H9 (cell line): ENCODE measurements at regions not wholly inside any gene's neighbourhood (a gene's known extent, or its start where the extent isn't known, plus 50 kb on each side); places are given as distances from the start of the nearest gene placed in this dataset.

Experiments used
- DNase-seq: peaks from one replicate; pipeline ENCODE4 v3.0.0-alpha.2; 2017
- H2AFZ ChIP-seq: one replicate; pipeline ENCODE4 v1.6.1; 2013; ENCODE audit warnings: mild to moderate bottlenecking, low read length, control low read depth, moderate library complexity
- H2AK5ac ChIP-seq: 2 replicates; pipeline ENCODE4 v1.6.1; 2013; ENCODE audit warnings: low read length, control low read depth, mixed read lengths; ENCODE audit not compliant: insufficient read length
- H2BK120ac ChIP-seq: one replicate; pipeline ENCODE4 v1.6.1; 2013; ENCODE audit warnings: low read depth, mild to moderate bottlenecking, low read length, control low read depth, inconsistent platforms; ENCODE audit not compliant: poor library complexity, severe bottlenecking
- H2BK12ac ChIP-seq: 2 replicates; pipeline ENCODE4 v1.6.1; 2013; ENCODE audit warnings: low read length, control low read depth, mixed read lengths, low read depth; ENCODE audit not compliant: insufficient read length
- H2BK15ac ChIP-seq: 2 replicates; pipeline ENCODE4 v1.6.1; 2013; ENCODE audit warnings: low read depth, low read length, control low read depth
- H2BK20ac ChIP-seq: one replicate; pipeline ENCODE4 v1.6.1; 2013; ENCODE audit warnings: low read depth, mild to moderate bottlenecking, low read length, control low read depth, inconsistent platforms; ENCODE audit not compliant: poor library complexity, severe bottlenecking
- H2BK5ac ChIP-seq: 2 replicates; pipeline ENCODE4 v1.6.1; 2013; ENCODE audit warnings: low read length, control low read depth, mixed read lengths; ENCODE audit not compliant: insufficient read length
- H3K14ac ChIP-seq: 2 replicates; pipeline ENCODE4 v1.6.1; 2013; ENCODE audit warnings: low read length, control low read depth; ENCODE audit not compliant: insufficient read depth
- H3K18ac ChIP-seq: 2 replicates; pipeline ENCODE4 v1.6.1; 2013; ENCODE audit warnings: low read depth, mild to moderate bottlenecking, mixed read lengths, low read length, control low read depth; ENCODE audit not compliant: insufficient read length
- H3K23ac ChIP-seq: 2 replicates; pipeline ENCODE4 v1.6.1; 2013; ENCODE audit warnings: low read length, control low read depth, mixed read lengths, low read depth; ENCODE audit not compliant: insufficient read length
- H3K23me2 ChIP-seq: 2 replicates; pipeline ENCODE4 v1.6.1; 2013; ENCODE audit warnings: low read depth, mild to moderate bottlenecking, mixed read lengths, low read length, control low read depth; ENCODE audit not compliant: insufficient read length, poor library complexity, severe bottlenecking
- H3K27ac ChIP-seq: 2 replicates; pipeline ENCODE4 v1.5.1; 2013; ENCODE audit warnings: low read length, control low read depth, mixed read lengths, low read depth; ENCODE audit not compliant: insufficient read length
- H3K27me3 ChIP-seq: 2 replicates; pipeline ENCODE4 v1.6.1; 2013; ENCODE audit warnings: low read length, control low read depth, inconsistent platforms; ENCODE audit not compliant: insufficient read depth
- H3K4ac ChIP-seq: 2 replicates; pipeline ENCODE4 v1.6.1; 2013; ENCODE audit warnings: low read depth, mild to moderate bottlenecking, control low read depth, inconsistent platforms, low read length, moderate library complexity
- H3K4me1 ChIP-seq: 2 replicates; pipeline ENCODE4 v1.6.1; 2013; ENCODE audit warnings: low read length, control low read depth, inconsistent platforms; ENCODE audit not compliant: insufficient read depth
- H3K4me2 ChIP-seq: 2 replicates; pipeline ENCODE4 v1.6.1; 2013; ENCODE audit warnings: low read length, control low read depth, mixed read lengths; ENCODE audit not compliant: insufficient read length, insufficient read depth
- H3K56ac ChIP-seq: 2 replicates; pipeline ENCODE4 v1.6.1; 2013; ENCODE audit warnings: low read depth, mild to moderate bottlenecking, mixed read lengths, low read length, control low read depth; ENCODE audit not compliant: insufficient read length
- H3K79me1 ChIP-seq: 2 replicates; pipeline ENCODE4 v1.6.1; 2013; ENCODE audit warnings: low read depth, mild to moderate bottlenecking, moderate library complexity, low read length, control low read depth, inconsistent platforms; ENCODE audit not compliant: insufficient read depth, poor library complexity, severe bottlenecking
- H3K79me2 ChIP-seq: 2 replicates; pipeline ENCODE4 v1.6.1; 2013; ENCODE audit warnings: low read length, control low read depth, inconsistent platforms; ENCODE audit not compliant: insufficient read depth
- H3K9ac ChIP-seq: 2 replicates; pipeline ENCODE4 v1.6.1; 2013; ENCODE audit warnings: low read length, control low read depth, mixed read lengths; ENCODE audit not compliant: insufficient read length; ENCODE audit errors: extremely low read depth
- H3K9me3 ChIP-seq: one replicate; pipeline ENCODE4 v1.6.1; 2013; ENCODE audit warnings: low read depth, low read length, inconsistent platforms; ENCODE audit not compliant: control insufficient read depth
- H3T11ph ChIP-seq: one replicate; pipeline ENCODE4 v1.6.1; 2013; ENCODE audit warnings: mild to moderate bottlenecking, low read length, control low read depth, inconsistent platforms
- H4K20me1 ChIP-seq: one replicate; pipeline ENCODE4 v1.6.1; 2013; ENCODE audit not compliant: control insufficient read depth, insufficient read length, insufficient read depth
- H4K5ac ChIP-seq: 2 replicates; pipeline ENCODE4 v1.6.1; 2013; ENCODE audit warnings: low read depth, mild to moderate bottlenecking, mixed read lengths, low read length, control low read depth; ENCODE audit not compliant: insufficient read length
- H4K8ac ChIP-seq: replicated peaks from 2 replicates; pipeline ENCODE4 v1.6.1; 2013; ENCODE audit warnings: low read length, control low read depth, mixed read lengths, low read depth; ENCODE audit not compliant: insufficient read length
- H4K91ac ChIP-seq: 2 replicates; pipeline ENCODE4 v1.6.1; 2013; ENCODE audit warnings: low read depth, mild to moderate bottlenecking, moderate library complexity, mixed read lengths, low read length, control low read depth; ENCODE audit not compliant: insufficient read length
- H3K27ac Mint-ChIP-seq, 3 experiments: 2 replicates in 2 of 3; 3 replicates in 1 of 3; pipeline ENCODE4 v1.8.0; 2020 to 2021; ENCODE audit warnings: mixed read lengths in 3 of 3, mild to moderate bottlenecking in 1 of 3, moderate library complexity in 1 of 3
- H3K27me3 Mint-ChIP-seq: 2 replicates; pipeline ENCODE4 v1.8.0; 2021; ENCODE audit warnings: low read depth, mild to moderate bottlenecking, moderate library complexity, mixed read lengths
- H3K36me3 Mint-ChIP-seq, 3 experiments: 2 replicates in 2 of 3; 3 replicates in 1 of 3; pipeline ENCODE4 v1.8.0; 2020 to 2021; ENCODE audit warnings: low read depth in 3 of 3, mixed read lengths in 3 of 3; ENCODE audit not compliant: insufficient read depth in 1 of 3
- H3K4me1 Mint-ChIP-seq, 2 experiments: 2 replicates each; pipeline ENCODE4 v1.8.0; 2020; ENCODE audit warnings: mixed read lengths in 2 of 2
- H3K4me3 Mint-ChIP-seq, 2 experiments: 2 replicates in 1 of 2; 3 replicates in 1 of 2; pipeline ENCODE4 v1.8.0; 2020 to 2021; ENCODE audit warnings: mild to moderate bottlenecking in 2 of 2, mixed read lengths in 2 of 2, moderate library complexity in 1 of 2
- H3K9me3 Mint-ChIP-seq, 2 experiments: 2 replicates in 1 of 2; 3 replicates in 1 of 2; pipeline ENCODE4 v1.8.0; 2020; ENCODE audit warnings: mild to moderate bottlenecking in 2 of 2, mixed read lengths in 2 of 2, moderate library complexity in 1 of 2
- WGBS: extraction: QIAGEN DNeasy Blood & Tissue Kit; methylation state at CpG from one replicate; pipeline ENCODE4 v1.1.7; 2013; ENCODE audit warnings: missing lambda C conversion rate, low lambda C conversion rate, mixed read lengths; ENCODE audit not compliant: insufficient read length; ENCODE audit errors: extremely low coverage; 5-methylcytosine and 5-hydroxymethylcytosine counted together
- TF ChIP-seq, protein P1 (sequence below): fragments of 200-600 bp; sonication (generic); conservative IDR thresholded peaks from 3 replicates; pipeline ENCODE4 v1.8.0; 2021; ENCODE audit warnings: antibody characterized with exemption, mild to moderate bottlenecking

DNA sequence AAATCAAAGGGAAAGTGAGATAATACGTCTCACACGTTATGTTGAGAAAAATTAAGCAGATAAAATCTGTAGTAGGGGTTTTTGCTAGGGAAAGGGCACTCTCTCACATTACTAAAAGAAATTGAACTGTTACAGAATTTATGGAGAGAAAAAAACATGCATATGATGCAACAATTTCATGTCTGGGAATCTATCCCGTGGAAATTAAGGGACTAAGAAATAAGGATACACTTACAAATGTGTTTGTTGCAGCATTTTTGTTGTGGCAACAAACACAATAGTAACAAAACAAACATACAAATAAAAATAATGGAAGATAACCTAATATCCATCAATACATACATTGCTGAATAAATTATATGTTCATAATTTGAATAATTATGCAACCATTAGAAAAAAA is 96.3 kb upstream of the ZBED5 start:
- Histone ChIP-seq H3K18ac (no peak overlapping the region), H3K4me1 (no peaks in the 10 kb centered on the region), H3K4ac (no peak overlapping the region), H3K23ac (no peak overlapping the region), H3K79me1 (no peaks in the 10 kb centered on the region), H3K9ac (no peak overlapping the region), H3K56ac (no peak overlapping the region), H3K79me2 (no peaks in the 10 kb centered on the region), H2BK20ac (no peak overlapping the region), H4K91ac (no peak overlapping the region), H3K14ac (no peak overlapping the region), H4K20me1 (no peaks in the 10 kb centered on the region), H3K4me2 (no peak overlapping the region), H3K9me3 (no peaks in the 10 kb centered on the region), H2AK5ac (no peak overlapping the region), H2BK15ac (no peak overlapping the region), H2BK5ac (no peak overlapping the region), H4K8ac (no peak overlapping the region), H2AFZ (no peak overlapping the region), H3K27ac (no peak overlapping the region), H3T11ph (no peak overlapping the region), H4K5ac (no peak overlapping the region), H2BK12ac (no peak overlapping the region), H2BK120ac (no peak overlapping the region), H3K23me2 (no peaks in the 10 kb centered on the region), H3K27me3 (no peaks in the 10 kb centered on the region)
- H3K36me3 Mint-ChIP-seq: peaks cover 4 to 20% (median 13%) of the 10 kb centered on the region in 3 experiments; a peak in 5 of 7 replicates
- H3K27ac Mint-ChIP-seq: no peak overlapping the region
- no CpG with 5 or more reads among the region's 3 CpGs for WGBS
- TF ChIP-seq, protein P1, sequence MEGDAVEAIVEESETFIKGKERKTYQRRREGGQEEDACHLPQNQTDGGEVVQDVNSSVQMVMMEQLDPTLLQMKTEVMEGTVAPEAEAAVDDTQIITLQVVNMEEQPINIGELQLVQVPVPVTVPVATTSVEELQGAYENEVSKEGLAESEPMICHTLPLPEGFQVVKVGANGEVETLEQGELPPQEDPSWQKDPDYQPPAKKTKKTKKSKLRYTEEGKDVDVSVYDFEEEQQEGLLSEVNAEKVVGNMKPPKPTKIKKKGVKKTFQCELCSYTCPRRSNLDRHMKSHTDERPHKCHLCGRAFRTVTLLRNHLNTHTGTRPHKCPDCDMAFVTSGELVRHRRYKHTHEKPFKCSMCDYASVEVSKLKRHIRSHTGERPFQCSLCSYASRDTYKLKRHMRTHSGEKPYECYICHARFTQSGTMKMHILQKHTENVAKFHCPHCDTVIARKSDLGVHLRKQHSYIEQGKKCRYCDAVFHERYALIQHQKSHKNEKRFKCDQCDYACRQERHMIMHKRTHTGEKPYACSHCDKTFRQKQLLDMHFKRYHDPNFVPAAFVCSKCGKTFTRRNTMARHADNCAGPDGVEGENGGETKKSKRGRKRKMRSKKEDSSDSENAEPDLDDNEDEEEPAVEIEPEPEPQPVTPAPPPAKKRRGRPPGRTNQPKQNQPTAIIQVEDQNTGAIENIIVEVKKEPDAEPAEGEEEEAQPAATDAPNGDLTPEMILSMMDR: no peak
- H3K27me3 Mint-ChIP-seq: peaks cover 7% of the 10 kb centered on the region
- no peak for DNase-seq
- H3K4me3 Mint-ChIP-seq: no peak overlapping the region
- H3K4me1 Mint-ChIP-seq: peaks cover 5 to 8% of the 10 kb centered on the region in 2 experiments; a peak in 3 of 4 replicates
- H3K9me3 Mint-ChIP-seq: peaks cover 21 to 22% of the 10 kb centered on the region in 2 experiments
